HL-60 (cell line): ENCODE measurements at regions not wholly inside any gene's neighbourhood (a gene's known extent, or its start where the extent isn't known, plus 50 kb on each side); places are given as distances from the start of the nearest gene placed in this dataset.

Source experiments
- DNase-seq, 2 experiments: peaks; one replicate each; pipeline ENCODE4 v3.0.0-alpha.2; 2010 to 2020; ENCODE audit warnings: low read depth in 1 of 2, low spot score in 1 of 2
- H3K27ac ChIP-seq: fragments of 250-450 bp; sonication (Bioruptor Pico); replicated peaks from 2 replicates; pipeline ENCODE4 v1.5.1; 2020; ENCODE audit warnings: mild to moderate bottlenecking, moderate library complexity
- H3K27me3 ChIP-seq: fragments of 250-450 bp; sonication (Bioruptor Pico); 2 replicates; pipeline ENCODE4 v1.5.1; 2021; ENCODE audit warnings: mild to moderate bottlenecking, moderate library complexity; ENCODE audit not compliant: insufficient read depth, poor library complexity, severe bottlenecking
- H3K4me3 ChIP-seq: replicated peaks from 2 replicates; pipeline ENCODE4 v1.5.1; 2011; ENCODE audit warnings: mild to moderate bottlenecking, control low read depth, low read length; ENCODE audit not compliant: insufficient read depth
- GABPA ChIP-seq: IDR thresholded peaks from 2 replicates; pipeline ENCODE4 v1.6.1; 2012; ENCODE audit warnings: low read depth
- POLR2AphosphoS5 ChIP-seq: IDR thresholded peaks from 2 replicates; pipeline ENCODE4 v1.6.1; 2012; ENCODE audit warnings: low read depth
- REST ChIP-seq: IDR thresholded peaks from 2 replicates; pipeline ENCODE4 v1.6.1; 2012; ENCODE audit warnings: low read depth; ENCODE audit not compliant: insufficient replicate concordance
- SPI1 ChIP-seq: IDR thresholded peaks from 2 replicates; pipeline ENCODE4 v1.6.1; 2012; ENCODE audit warnings: low read depth, mild to moderate bottlenecking, borderline replicate concordance
- TF ChIP-seq, protein P1 (sequence below): IDR thresholded peaks from one replicate; pipeline ENCODE4 v1.5.1; 2011; ENCODE audit warnings: low read length, control low read depth, inconsistent platforms; ENCODE audit not compliant: insufficient read depth

GRCh38 chr12:92628476-92628875 is 74.3 kb upstream of the PLEKHG7 start:
- no peaks in the 10 kb centered on the region for H3K27me3 ChIP-seq
- no peak overlapping the region for H3K27ac ChIP-seq
- DNase-seq = no peak
- H3K4me3 ChIP-seq = no peak overlapping the region
- TF ChIP-seq, protein P1, sequence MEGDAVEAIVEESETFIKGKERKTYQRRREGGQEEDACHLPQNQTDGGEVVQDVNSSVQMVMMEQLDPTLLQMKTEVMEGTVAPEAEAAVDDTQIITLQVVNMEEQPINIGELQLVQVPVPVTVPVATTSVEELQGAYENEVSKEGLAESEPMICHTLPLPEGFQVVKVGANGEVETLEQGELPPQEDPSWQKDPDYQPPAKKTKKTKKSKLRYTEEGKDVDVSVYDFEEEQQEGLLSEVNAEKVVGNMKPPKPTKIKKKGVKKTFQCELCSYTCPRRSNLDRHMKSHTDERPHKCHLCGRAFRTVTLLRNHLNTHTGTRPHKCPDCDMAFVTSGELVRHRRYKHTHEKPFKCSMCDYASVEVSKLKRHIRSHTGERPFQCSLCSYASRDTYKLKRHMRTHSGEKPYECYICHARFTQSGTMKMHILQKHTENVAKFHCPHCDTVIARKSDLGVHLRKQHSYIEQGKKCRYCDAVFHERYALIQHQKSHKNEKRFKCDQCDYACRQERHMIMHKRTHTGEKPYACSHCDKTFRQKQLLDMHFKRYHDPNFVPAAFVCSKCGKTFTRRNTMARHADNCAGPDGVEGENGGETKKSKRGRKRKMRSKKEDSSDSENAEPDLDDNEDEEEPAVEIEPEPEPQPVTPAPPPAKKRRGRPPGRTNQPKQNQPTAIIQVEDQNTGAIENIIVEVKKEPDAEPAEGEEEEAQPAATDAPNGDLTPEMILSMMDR = no peak
- TF ChIP-seq GABPA (no peak), SPI1 (no peak), REST (no peak), POLR2AphosphoS5 (no peak)

DNA sequence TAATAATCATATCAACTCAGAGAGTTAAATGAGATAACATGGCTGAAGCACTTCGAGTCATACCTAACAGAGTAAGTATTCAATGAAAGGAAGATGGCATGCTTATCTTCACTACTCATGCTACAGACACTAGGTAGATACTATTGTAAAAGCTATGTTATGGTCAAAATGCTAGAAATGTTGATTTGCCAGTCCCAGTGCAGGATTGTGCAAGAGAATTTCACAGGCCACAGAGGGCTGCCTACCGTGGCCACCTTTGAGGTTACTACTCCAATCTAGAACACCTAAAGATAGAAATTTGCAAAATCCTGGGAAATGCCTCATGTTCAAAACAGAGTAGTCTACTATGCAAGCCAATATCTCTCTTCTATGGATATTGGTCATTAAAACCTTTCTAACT is 75.3 kb upstream of the PLEKHG7 start:
- Histone ChIP-seq H3K4me3 (no peak overlapping the region), H3K27me3 (no peaks in the 10 kb centered on the region), H3K27ac (no peak overlapping the region)
- TF ChIP-seq SPI1 (no peak), REST (no peak), POLR2AphosphoS5 (no peak), GABPA (no peak)
- TF ChIP-seq, protein P1 = no peak
- DNase-seq = no peak

- no peak overlapping the region for H3K4me3 ChIP-seq
- H3K27ac ChIP-seq = no peak overlapping the region
- no peak for TF ChIP-seq POLR2AphosphoS5
- TF ChIP-seq, protein P1 = no peak
- no peak for TF ChIP-seq GABPA
- TF ChIP-seq SPI1 = no peak
- no peak for TF ChIP-seq REST
- H3K27me3 ChIP-seq = no peaks in the 10 kb centered on the region
- no peak for DNase-seq
Observed at GRCh38 chr12:92625639-92626310, 77.0 kb upstream of the PLEKHG7 start.
